Effector CD4-positive, alpha-beta T cell (primary cell): ENCODE measurements at regions not wholly inside any gene's neighbourhood (a gene's known extent, or its start where the extent isn't known, plus 50 kb on each side); places are given as distances from the start of the nearest gene placed in this dataset.
"Not testable (repeated sequence)": the region's sequence is repeated elsewhere in the genome, so short reads cannot be mapped to it uniquely, and the experiment has no call there.

Experiments
- DNase-seq: peaks from one replicate; pipeline ENCODE4 v3.0.0-alpha.2; 2020

- DNase-seq, result no peak
Observed at GRCh38 chr12:59079002-59079401, 158.7 kb upstream of the LRIG3 start.

- no peak for DNase-seq
Observed at GRCh38 chr12:59077575-59078426, 157.5 kb upstream of the LRIG3 start.

GRCh38 chr12:59077153-59077552 is 156.8 kb upstream of the LRIG3 start:
- DNase-seq, result no peak

GRCh38 chr12:59076622-59077021 is 156.3 kb upstream of the LRIG3 start:
- no peak for DNase-seq

- DNase-seq, result no peak
Observed at GRCh38 chr12:59075968-59076490, 155.7 kb upstream of the LRIG3 start.

GRCh38 chr12:59075141-59075540 is 154.8 kb upstream of the LRIG3 start:
- DNase-seq, result no peak

- no peak for DNase-seq
Observed at GRCh38 chr12:59070322-59070933, 150.1 kb upstream of the LRIG3 start.

- DNase-seq, result no peak
Observed at GRCh38 chr12:59069516-59069915, 149.2 kb upstream of the LRIG3 start.

- DNase-seq, result no peak
Observed at GRCh38 chr12:59068436-59068835, 148.1 kb upstream of the LRIG3 start.

- DNase-seq, result no peak
Observed at GRCh38 chr12:59067083-59067482, 146.8 kb upstream of the LRIG3 start.

- DNase-seq, result no peak
Observed at GRCh38 chr12:59066445-59066844, 146.1 kb upstream of the LRIG3 start.

- DNase-seq, result no peak
Observed at GRCh38 chr12:59059088-59059935, 139.0 kb upstream of the LRIG3 start.

- DNase-seq, result no peak
Observed at GRCh38 chr12:59056966-59057365, 136.7 kb upstream of the LRIG3 start.

- DNase-seq, result no peak
Observed at GRCh38 chr12:59055204-59055860, 135.0 kb upstream of the LRIG3 start.

- DNase-seq, result not testable (repeated sequence)
Observed at GRCh38 chr12:59053266-59053899, 133.1 kb upstream of the LRIG3 start.

GRCh38 chr12:59046763-59047534 is 126.6 kb upstream of the LRIG3 start:
- no peak for DNase-seq

- DNase-seq, result no peak
Observed at GRCh38 chr12:59044791-59045190, 124.5 kb upstream of the LRIG3 start.

GRCh38 chr12:59041241-59042121 is 121.2 kb upstream of the LRIG3 start:
- DNase-seq, result no peak

GRCh38 chr12:59040656-59041055 is 120.4 kb upstream of the LRIG3 start:
- no peak for DNase-seq

GRCh38 chr12:59040043-59040442 is 119.7 kb upstream of the LRIG3 start:
- DNase-seq, result no peak
